K562 (cell line): ENCODE measurements at regions not wholly inside any gene's neighbourhood (a gene's known extent, or its start where the extent isn't known, plus 50 kb on each side); places are given as distances from the start of the nearest gene placed in this dataset.

Experiments used
- ATAC-seq: fragments of 200-7000 bp; cut with Tn5 transposase; 3 replicates; pipeline ENCODE4 v1.9.1; 2020; ENCODE audit warnings: moderate library complexity
- BruUV-seq: library from RNA; stranded (reverse); fragments of 400-500 nt; replicated peaks from 2 replicates; lab custom pipeline; 2021; lab: Mats Ljungman, UMichigan
- CTCF ChIA-PET: fragments of 300-600 bp; formaldehyde crosslinking; extraction: SDS; loops from one replicate; lab custom pipeline; 2021; ENCODE audit warnings: low intra/inter-chr PET ratio; lab: Yijun Ruan, JAX
- POLR2A ChIA-PET: fragments of 300-600, 350-650 bp; sonication (Branson Sonifier 250); formaldehyde crosslinking; extraction: SDS; loops from one replicate; lab custom pipeline; 2021; ENCODE audit warnings: antibody characterized with exemption, inconsistent platforms; lab: Yijun Ruan, JAX
- DNase-seq, 4 experiments: peaks; one replicate each; pipeline versions ENCODE4 v3.0.0 to v3.0.0-alpha.2; 2011 to 2018; ENCODE audit warnings: low spot score in 3 of 4, mixed read lengths in 3 of 4; ENCODE audit errors: extremely low read depth in 1 of 4
- FAIRE-seq: peaks from 2 replicates; lab custom pipeline; 2011; peaks lifted over from hg19 to GRCh38; lab: Jason Lieb, UNC
- H2AFZ ChIP-seq: 2 replicates; pipeline ENCODE4 v1.6.0; 2011; ENCODE audit warnings: low read depth, low read length, control low read depth, inconsistent platforms
- H3K27ac ChIP-seq: fragments of 200-600 bp; 3 replicates; pipeline ENCODE4 v1.8.0; 2011; ENCODE audit warnings: low read depth, mild to moderate bottlenecking, control low read depth, inconsistent platforms, low read length, moderate library complexity, mixed read lengths; ENCODE audit errors: extremely low read depth
- H3K27me3 ChIP-seq, 2 experiments: fragments of 300-600 bp in 1 of 2; 2 replicates in 1 of 2; 3 replicates in 1 of 2; pipeline versions ENCODE4 v1.6.0 to v1.8.0; 2011; ENCODE audit warnings: inconsistent platforms in 2 of 2, low read length in 2 of 2, mild to moderate bottlenecking in 1 of 2, mixed read lengths in 1 of 2, moderate library complexity in 1 of 2; ENCODE audit not compliant: control insufficient read depth in 2 of 2, insufficient read depth in 2 of 2
- H3K36me3 ChIP-seq: fragments of 300-600 bp; 3 replicates; pipeline ENCODE4 v1.8.0; 2011; ENCODE audit warnings: mild to moderate bottlenecking, low read length, inconsistent platforms; ENCODE audit not compliant: control insufficient read depth, insufficient read depth
- H3K4me1 ChIP-seq, 2 experiments: fragments of 200-600 bp in 1 of 2; replicated peaks in 1 of 2; 2 replicates in 1 of 2; 3 replicates in 1 of 2; pipeline versions ENCODE4 v1.5.1 to v1.8.0; 2011; ENCODE audit warnings: inconsistent platforms in 2 of 2, low read length in 2 of 2, mild to moderate bottlenecking in 1 of 2, mixed read lengths in 1 of 2, moderate library complexity in 1 of 2; ENCODE audit not compliant: control insufficient read depth in 2 of 2, insufficient read depth in 2 of 2
- H3K4me2 ChIP-seq: 2 replicates; pipeline ENCODE4 v1.6.1; 2011; ENCODE audit warnings: low read length, control low read depth, inconsistent platforms, mixed read lengths; ENCODE audit not compliant: insufficient read depth
- H3K4me3 ChIP-seq: fragments of 200-600 bp; sonication (generic), shearing (Covaris generic); 2 replicates; pipeline ENCODE4 v1.5.1; 2016; ENCODE audit warnings: control low read depth, inconsistent platforms
- H3K79me2 ChIP-seq: fragments of 200-600 bp; 3 replicates; pipeline ENCODE4 v1.8.0; 2011; ENCODE audit warnings: low read length, inconsistent platforms; ENCODE audit not compliant: control insufficient read depth, insufficient read depth
- H3K9ac ChIP-seq, 2 experiments: 2 replicates each; pipeline versions ENCODE4 v1.6.0 to v1.6.1; 2011; ENCODE audit warnings: low read depth in 2 of 2, low read length in 2 of 2, control low read depth in 1 of 2, inconsistent platforms in 1 of 2, mild to moderate bottlenecking in 1 of 2, mixed read lengths in 1 of 2; ENCODE audit not compliant: insufficient read depth in 1 of 2
- H3K9me1 ChIP-seq: one replicate; pipeline ENCODE4 v1.6.0; 2011; ENCODE audit warnings: inconsistent platforms, mild to moderate bottlenecking, low read length, moderate library complexity; ENCODE audit not compliant: control insufficient read depth, insufficient read depth
- H3K9me3 ChIP-seq: replicated peaks from 2 replicates; pipeline ENCODE4 v1.5.1; 2011; ENCODE audit warnings: low read depth, low read length, inconsistent platforms; ENCODE audit not compliant: control insufficient read depth, insufficient read depth
- H4K20me1 ChIP-seq: replicated peaks from 2 replicates; pipeline ENCODE4 v1.6.1; 2011; ENCODE audit warnings: low read length, inconsistent platforms, mixed read lengths; ENCODE audit not compliant: control insufficient read depth, insufficient read depth
- HMGXB4 ChIP-seq: sonication (generic); formaldehyde crosslinking; IDR thresholded peaks from 2 replicates; pipeline ENCODE4 v1.8.1; 2023; ENCODE audit warnings: mild to moderate bottlenecking, missing genetic modification reagents
- MECOM ChIP-seq: fragments of 250-450 bp; sonication (Bioruptor Pico); IDR thresholded peaks from 2 replicates; pipeline ENCODE4 v1.8.0; 2022; ENCODE audit warnings: inconsistent platforms
- PCBP1 ChIP-seq: fragments of 200-400 bp; formaldehyde crosslinking; IDR thresholded peaks from 2 replicates; pipeline ENCODE4 v1.6.1; 2018; ENCODE audit warnings: mild to moderate bottlenecking, low read depth, low read length; ENCODE audit not compliant: poor library complexity, severe bottlenecking
- SAFB2 ChIP-seq: fragments of 200-400 bp; formaldehyde crosslinking; IDR thresholded peaks from 2 replicates; pipeline ENCODE4 v1.6.1; 2018; ENCODE audit warnings: borderline replicate concordance, low read length, low read depth, moderate library complexity; ENCODE audit not compliant: severe bottlenecking
- SIRT6 ChIP-seq: IDR thresholded peaks from one replicate; pipeline ENCODE4 v1.6.1; 2012; ENCODE audit warnings: low read depth, mild to moderate bottlenecking, control low read depth, inconsistent platforms, low read length, moderate library complexity
- SPI1 ChIP-seq: IDR thresholded peaks from 2 replicates; pipeline ENCODE4 v1.6.1; 2011; ENCODE audit warnings: low read depth, low read length, control low read depth, borderline replicate concordance
- ZNF407 ChIP-seq: fragments of 450-650 bp; IDR thresholded peaks from 2 replicates; pipeline ENCODE4 v1.6.1; 2016; ENCODE audit warnings: low read depth
- ZNF695 ChIP-seq: fragments of 450-650 bp; formaldehyde crosslinking; IDR thresholded peaks from 2 replicates; pipeline ENCODE4 v1.4.0; 2020; ENCODE audit warnings: mild to moderate bottlenecking, moderate library complexity
- WGBS: fragments of 100-300 bp; shearing (Covaris generic); methylation state at CpG from one replicate; pipeline ENCODE4 v1.1.6; 2016; ENCODE audit warnings: low coverage, mixed read lengths; ENCODE audit not compliant: insufficient coverage; ENCODE audit errors: missing lambda C conversion rate; 5-methylcytosine and 5-hydroxymethylcytosine counted together
- in situ Hi-C: fragments of 300-500 bp; cut with MboI; formaldehyde crosslinking; loops from 4 replicates; pipeline ENCODE4 v1.15.0; 2018; ENCODE audit warnings: inconsistent platforms, mixed read lengths
- intact Hi-C: fragments of 100-400 bp; cut with micrococcal nuclease; formaldehyde crosslinking; loops from 2 replicates; pipeline ENCODE4 v1.14.2; 2022

- POLR2A ChIA-PET, result no interaction called here
- Histone ChIP-seq H3K4me3 (no peak overlapping the region), H3K4me2 (no peak overlapping the region), H3K27me3 (no peaks in the 10 kb centered on the region), H3K9ac (no peak overlapping the region), H2AFZ (no peak overlapping the region), H3K4me1 (no peaks in the 10 kb centered on the region; a peak in 1 of 5 replicates), H3K27ac (no peak overlapping the region), H3K9me1 (no peaks in the 10 kb centered on the region), H3K36me3 (no peaks in the 10 kb centered on the region), H3K9me3 (no peaks in the 10 kb centered on the region), H3K79me2 (no peaks in the 10 kb centered on the region), H4K20me1 (no peaks in the 10 kb centered on the region)
- no peak for ATAC-seq
- in situ Hi-C loops (no loop called here), intact Hi-C loops (no loop called here)
- 17% methylated on average over 1 of the region's 1 CpG for WGBS
- TF ChIP-seq SIRT6, result no peak
- no peak for TF ChIP-seq ZNF695
- no peak for TF ChIP-seq PCBP1
- TF ChIP-seq SAFB2, result no peak
- TF ChIP-seq ZNF407, result no peak
- no peak for TF ChIP-seq HMGXB4 (CRISPR knock-in tag)
- TF ChIP-seq MECOM (CRISPR knock-in tag), result no peak
- TF ChIP-seq SPI1, result peak; percentile 73; the same call in 1 of the 2 replicates
- BruUV-seq, result no TSS peak
- CTCF ChIA-PET, result no interaction called here
- FAIRE-seq, result no peak
- DNase-seq, result no peak
These were observed 449.2 kb upstream of the ACTBL2 start for GRCh38 chr5:57931807-57932206.
